GM18498 (cell line): ENCODE measurements at regions not wholly inside any gene's neighbourhood (a gene's known extent, or its start where the extent isn't known, plus 50 kb on each side); places are given as distances from the start of the nearest gene placed in this dataset.

Source experiments
- ATAC-seq: cut with Tn5 transposase; IDR thresholded peaks from one replicate; pipeline ENCODE4 v1.9.1; 2021; ENCODE audit warnings: mild to moderate bottlenecking, moderate library complexity; ENCODE audit not compliant: unreplicated experiment

DNA sequence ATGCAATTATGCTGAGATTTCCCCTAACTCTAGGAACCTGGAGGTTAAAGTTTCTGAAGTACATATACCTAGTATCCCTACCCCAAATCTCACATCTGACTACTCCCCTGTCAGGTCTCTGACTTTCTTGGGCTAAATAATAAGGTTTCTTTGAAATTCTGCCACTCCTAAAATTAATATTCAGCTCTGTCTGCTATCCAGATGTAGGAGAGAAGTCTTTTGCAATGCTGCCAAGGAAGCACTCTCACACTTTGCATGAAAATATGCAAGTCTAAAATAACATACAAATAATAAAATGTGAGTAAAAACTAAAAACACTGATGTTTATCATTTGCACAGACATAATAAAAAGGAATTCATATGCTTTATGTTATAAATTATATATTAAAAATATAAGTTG lies 196.9 kb upstream of the LRFN5 start:
- no peak for ATAC-seq

- no peak for ATAC-seq
Measured at GRCh38 chr14:41404126-41404525, 202.6 kb upstream of the LRFN5 start.

- no peak for ATAC-seq
Measured at GRCh38 chr14:41403360-41403759, 203.3 kb upstream of the LRFN5 start.

GRCh38 chr14:41397926-41398325 lies 208.8 kb upstream of the LRFN5 start:
- no peak for ATAC-seq

DNA sequence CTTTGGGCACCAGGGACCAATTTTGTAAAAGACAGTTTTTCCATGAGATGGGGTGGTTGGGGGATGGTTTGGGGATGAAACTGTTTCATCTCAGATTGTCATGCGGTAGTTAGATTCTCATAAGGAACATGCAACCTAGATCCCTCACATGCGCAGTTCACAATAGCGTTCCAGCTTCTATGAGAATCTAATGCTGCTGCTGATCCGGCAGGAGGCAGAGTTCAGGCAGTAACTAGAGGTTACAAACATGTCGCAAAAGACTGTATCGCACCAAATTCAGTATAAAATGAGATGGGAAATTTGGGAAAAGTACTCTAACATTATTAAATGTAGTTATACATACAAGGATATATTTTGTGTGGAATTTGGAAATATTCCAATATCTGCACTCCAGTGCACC lies 213.2 kb upstream of the LRFN5 start:
- ATAC-seq, result no peak

DNA sequence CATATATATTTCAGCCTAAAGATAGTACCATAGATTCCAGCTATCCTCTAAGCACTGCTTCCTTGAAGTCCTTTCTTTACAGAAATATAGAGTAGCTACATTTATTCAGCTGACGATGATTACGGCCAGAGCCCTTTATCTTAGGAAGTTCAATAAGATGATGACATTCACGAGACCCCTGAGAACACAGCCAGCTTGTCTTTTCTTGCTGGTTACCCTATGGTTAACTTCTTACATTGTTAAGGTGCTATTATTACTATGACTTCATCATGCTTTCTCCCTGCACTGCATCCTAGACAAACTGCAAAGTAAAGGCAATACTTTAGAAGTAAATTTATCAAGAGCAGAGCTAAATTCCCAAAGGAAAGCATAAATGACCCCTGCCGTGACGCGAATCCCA lies 214.4 kb upstream of the LRFN5 start:
- no peak for ATAC-seq

- ATAC-seq, result no peak
Measured at GRCh38 chr14:41389355-41389754, 217.3 kb upstream of the LRFN5 start.

- no peak for ATAC-seq
Measured at GRCh38 chr14:41385797-41386196, 220.9 kb upstream of the LRFN5 start.

DNA sequence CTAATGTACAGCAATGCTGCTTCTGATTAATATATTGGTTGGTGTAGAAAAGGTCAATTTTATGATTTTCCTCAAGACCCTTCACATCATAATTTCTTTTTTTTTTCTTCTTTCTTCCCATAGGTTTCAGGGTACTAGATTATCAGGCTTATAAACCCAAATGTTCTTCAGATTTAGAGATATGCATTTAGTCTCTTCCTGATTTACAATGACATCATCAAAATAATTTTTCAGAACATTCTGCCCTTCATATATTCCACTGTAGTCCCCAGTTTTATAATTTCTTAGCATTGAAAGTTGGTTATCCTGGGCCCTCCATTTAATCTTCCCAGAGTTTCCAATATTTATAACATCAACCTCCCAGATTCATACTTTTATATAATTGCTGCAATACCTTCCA lies 226.7 kb upstream of the LRFN5 start:
- ATAC-seq, result no peak

- ATAC-seq, result no peak
Measured at GRCh38 chr14:41378526-41378925, 228.2 kb upstream of the LRFN5 start.

DNA sequence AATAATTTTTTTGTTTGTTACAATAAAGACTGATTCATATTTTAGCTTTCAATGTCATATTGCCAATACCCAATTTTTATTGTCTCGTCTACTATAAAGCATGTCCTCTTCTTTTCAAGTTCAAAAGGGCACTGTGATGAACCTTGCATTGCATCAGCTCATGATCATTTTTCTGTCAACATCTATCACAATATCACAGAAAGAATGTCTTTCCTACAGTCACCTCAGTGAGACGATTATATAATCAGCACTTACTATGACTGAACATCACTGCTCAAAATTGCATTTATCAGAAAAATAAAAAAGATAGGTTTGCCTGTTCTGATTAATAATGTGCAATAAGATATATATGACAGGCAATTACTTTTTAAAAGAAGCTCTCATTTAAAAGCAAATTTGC lies 228.7 kb upstream of the LRFN5 start:
- no peak for ATAC-seq

DNA sequence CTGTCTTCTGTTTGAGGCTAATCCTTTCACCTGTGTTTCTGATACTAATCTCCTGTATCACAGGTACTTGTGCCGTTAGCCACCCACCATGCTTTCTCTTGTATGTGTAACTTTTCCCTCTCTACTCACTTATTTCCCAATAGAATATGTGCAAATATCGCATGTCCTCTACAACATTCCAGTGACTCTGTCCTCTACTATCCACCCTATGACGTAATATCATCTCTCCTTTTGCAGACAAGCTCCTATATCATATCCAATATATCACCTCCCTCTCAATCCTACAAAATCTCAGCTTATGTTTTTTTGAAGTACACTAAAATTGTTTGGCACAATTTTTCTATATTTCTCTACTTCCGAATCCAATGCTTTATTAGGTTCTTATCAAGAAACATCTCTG lies 232.6 kb upstream of the LRFN5 start:
- ATAC-seq, result no peak

DNA sequence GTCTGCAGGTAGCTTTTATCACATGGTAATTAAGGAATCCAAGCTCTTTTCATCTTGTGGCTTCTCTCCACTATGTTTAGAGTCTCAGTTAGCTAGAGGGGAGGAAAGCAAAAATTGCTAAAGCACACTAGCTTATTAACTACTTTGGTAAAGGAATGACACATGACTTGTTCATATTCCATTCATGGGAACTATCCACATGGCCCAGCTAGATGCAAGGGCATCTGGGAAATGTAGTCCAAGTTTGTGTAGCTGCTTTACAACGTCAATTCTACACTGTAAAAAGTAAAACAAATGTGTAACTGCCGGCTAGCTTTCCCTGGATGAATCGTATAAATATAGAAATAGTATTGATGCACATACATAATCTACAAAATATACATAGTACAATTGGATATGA lies 244.5 kb upstream of the LRFN5 start:
- no peak for ATAC-seq

DNA sequence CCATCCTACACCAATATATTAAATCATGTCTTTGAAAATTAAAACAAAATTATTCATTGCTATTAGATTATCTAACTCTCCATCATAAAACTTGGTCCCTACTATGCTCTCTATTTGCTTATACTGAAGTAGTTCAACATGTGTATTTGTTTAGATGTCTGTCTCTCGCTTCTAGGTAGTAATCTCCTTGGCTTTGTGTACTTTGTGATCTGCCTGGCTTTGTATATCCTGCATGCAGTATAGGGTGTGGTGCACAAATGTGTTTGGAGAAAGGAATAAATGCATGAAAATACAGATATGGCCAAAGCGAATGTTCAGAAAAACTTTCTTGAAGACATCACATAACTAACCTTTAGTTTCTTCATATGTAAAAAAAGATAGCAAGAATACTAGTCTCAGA lies 246.6 kb upstream of the LRFN5 start:
- ATAC-seq, result no peak

GRCh38 chr14:41355866-41356265 lies 250.8 kb upstream of the LRFN5 start:
- ATAC-seq, result no peak

GRCh38 chr14:41350476-41350875 lies 256.2 kb upstream of the LRFN5 start:
- no peak for ATAC-seq

- no peak for ATAC-seq
Measured at GRCh38 chr14:41349289-41349910, 257.3 kb upstream of the LRFN5 start.

DNA sequence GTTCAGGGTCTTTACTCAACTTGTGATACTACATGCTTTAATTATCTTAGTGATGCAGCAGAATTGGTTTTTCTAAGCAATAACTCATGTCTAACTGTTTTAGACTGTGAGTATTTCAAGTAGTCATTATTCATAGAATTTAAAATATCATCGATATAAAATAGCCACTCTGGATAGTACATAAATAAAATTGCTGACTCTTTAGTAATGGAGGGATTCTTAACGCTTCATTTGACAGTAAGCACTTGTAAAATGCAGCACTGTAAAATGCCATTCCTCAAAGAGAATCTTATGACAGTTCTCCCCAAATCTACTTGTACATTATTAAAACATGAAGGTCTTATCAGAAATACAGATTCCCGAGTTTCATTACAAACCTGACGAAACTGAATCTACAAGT lies 262.8 kb upstream of the LRFN5 start:
- no peak for ATAC-seq

DNA sequence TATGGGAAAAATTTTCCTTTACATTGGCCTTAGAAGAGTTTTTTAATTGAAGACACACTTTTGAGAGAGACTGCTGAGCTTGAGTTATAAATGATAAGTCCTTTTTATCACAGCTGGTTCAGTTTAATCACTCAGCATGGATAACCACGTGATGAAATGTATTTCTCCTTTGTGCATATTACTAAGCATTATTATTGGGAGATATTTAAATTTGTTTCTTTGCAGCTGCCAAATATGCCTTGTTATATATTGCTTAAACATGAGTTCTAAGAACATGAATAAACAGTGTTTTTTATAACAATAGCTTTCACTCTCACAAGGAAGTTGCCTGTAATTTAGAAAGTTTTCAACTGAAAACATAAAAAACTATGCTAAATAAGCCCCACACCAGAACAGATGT lies 293.5 kb upstream of the LRFN5 start:
- ATAC-seq, result no peak

DNA sequence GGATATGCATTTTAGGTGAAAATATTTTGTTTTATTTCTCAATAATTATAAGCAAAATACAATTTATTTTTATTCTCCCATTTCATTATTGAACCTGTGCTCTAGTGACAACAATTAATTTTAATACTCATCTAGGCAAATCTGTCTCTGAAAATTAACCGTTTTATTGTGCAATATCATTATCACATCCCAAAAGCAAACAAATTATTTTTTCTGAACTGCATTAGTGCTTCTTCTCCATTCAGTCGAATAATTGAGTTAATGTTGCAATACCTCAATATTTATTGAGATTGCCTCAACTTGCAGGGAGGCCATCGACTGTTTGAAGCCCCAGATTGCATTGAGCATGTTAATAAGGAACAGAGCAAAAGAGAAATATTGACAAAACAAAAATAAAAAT lies 303.2 kb upstream of the LRFN5 start:
- ATAC-seq, result no peak

DNA sequence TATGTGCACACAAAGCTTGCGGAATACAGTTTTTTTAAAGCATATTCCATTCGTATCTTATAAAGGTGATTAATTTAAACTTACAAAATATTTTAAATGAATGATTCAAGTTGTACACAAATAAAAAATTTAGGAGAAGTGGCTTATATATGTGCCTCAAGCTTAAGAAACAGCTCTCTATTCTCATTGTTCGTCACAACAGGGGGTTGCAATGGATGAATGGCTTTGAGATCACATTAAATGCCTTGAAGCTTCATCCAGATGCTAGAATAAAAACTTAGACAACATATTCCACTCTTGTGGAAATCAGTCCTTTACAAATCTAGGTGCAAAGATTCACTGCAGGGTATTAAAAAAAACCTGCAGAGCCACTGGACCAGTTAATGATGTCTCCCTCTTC lies 303.9 kb upstream of the LRFN5 start:
- no peak for ATAC-seq

- no peak for ATAC-seq
Measured at GRCh38 chr14:41299924-41300323, 306.8 kb upstream of the LRFN5 start.

DNA sequence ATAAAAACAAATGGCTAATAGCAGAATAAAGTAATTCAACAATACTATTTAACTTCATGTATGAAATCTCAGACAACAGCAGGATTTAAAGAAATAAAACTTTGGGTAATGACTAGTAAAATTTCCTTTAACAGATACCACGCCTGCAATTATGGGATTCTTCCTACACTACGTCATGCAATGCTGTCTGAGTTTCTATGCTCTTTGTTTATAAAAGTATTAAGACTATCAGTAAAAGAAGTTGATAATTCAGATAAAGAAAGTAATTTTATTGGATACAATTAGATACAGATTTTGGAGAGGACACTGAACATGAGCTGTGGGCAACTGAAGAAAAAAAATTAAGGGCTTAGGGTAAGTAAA lies 308.4 kb upstream of the LRFN5 start:
- no peak for ATAC-seq
